ENCODE measurements at regions not wholly inside any gene's neighbourhood (a gene's known extent, or its start where the extent isn't known, plus 50 kb on each side); places are given as distances from the start of the nearest gene placed in this dataset.

- Histone ChIP-seq H3K27ac (ENCODE audit: low read depth, low read length) (no peak overlapping the region), H3K9me3 (ENCODE audit: control insufficient read depth, low read length) (peaks cover 16% of the 10 kb centered on the region), H3K27me3 (ENCODE audit: control insufficient read depth, insufficient read depth, low read length, poor library complexity, severe bottlenecking) (no peaks in the 10 kb centered on the region), H3K4me1 (ENCODE audit: control insufficient read depth, insufficient read depth, low read length) (peaks cover 11% of the 10 kb centered on the region), H3K4me3 (ENCODE audit: low read length) (no peak overlapping the region), H3K36me3 (ENCODE audit: control insufficient read depth, insufficient read depth, low read length) (no peaks in the 10 kb centered on the region), H3K9ac (ENCODE audit: extremely low read depth, low read length, poor library complexity, severe bottlenecking) (no peak overlapping the region)
- no peaks in the 10 kb centered on the region for H3K36me3 Mint-ChIP-seq (ENCODE audit: low read depth)
- peaks cover 18% of the 10 kb centered on the region for H3K9me3 Mint-ChIP-seq
- TF ChIP-seq CTCF (conservative IDR thresholded peaks at IDR 0.05): no peak
- DNase-seq: no peak
- H3K4me1 Mint-ChIP-seq: no peaks in the 10 kb centered on the region
- no peak overlapping the region for H3K27ac Mint-ChIP-seq
- 80 to 90% methylated on average over 1 to 2 of the region's 2 CpGs for WGBS, 2 experiments (ENCODE audit: insufficient coverage in 1 of 2, insufficient read length in 1 of 2)
- peaks cover 4% of the 10 kb centered on the region for H3K27me3 Mint-ChIP-seq (ENCODE audit: insufficient read depth)
- no peak overlapping the region for H3K4me3 Mint-ChIP-seq
Measured at GRCh38 chr11:123330948-123331347, 99.1 kb upstream of the GRAMD1B start.

DNA sequence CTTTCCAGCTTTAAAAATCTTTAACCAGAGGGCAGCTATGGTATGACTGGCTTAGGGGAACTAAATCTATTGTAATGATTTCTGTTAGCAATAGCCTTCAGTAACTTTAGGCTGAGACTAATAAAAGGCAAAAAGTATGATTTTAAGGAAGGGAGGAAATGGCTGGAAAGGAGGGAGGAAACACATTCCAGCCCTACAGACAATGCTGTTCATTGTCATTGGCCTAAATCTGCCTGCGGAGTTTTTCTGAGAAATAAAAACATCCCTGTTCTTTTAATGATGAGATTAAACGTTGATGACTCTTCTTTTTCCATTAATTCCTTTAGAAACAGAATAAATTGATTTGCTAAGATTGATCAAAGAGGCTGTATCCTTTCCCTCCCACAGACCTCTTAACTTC is 99.6 kb upstream of the GRAMD1B start:
- Histone ChIP-seq H3K27me3 (ENCODE audit: control insufficient read depth, insufficient read depth, low read length, poor library complexity, severe bottlenecking) (no peaks in the 10 kb centered on the region), H3K4me3 (ENCODE audit: low read length) (no peak overlapping the region), H3K9ac (ENCODE audit: extremely low read depth, low read length, poor library complexity, severe bottlenecking) (no peak overlapping the region), H3K4me1 (ENCODE audit: control insufficient read depth, insufficient read depth, low read length) (peaks cover 11% of the 10 kb centered on the region), H3K9me3 (ENCODE audit: control insufficient read depth, low read length) (peaks cover 14% of the 10 kb centered on the region), H3K27ac (ENCODE audit: low read depth, low read length) (no peak overlapping the region), H3K36me3 (ENCODE audit: control insufficient read depth, insufficient read depth, low read length) (no peaks in the 10 kb centered on the region)
- Mint-ChIP-seq H3K4me3 (no peak overlapping the region), H3K4me1 (no peaks in the 10 kb centered on the region), H3K36me3 (ENCODE audit: low read depth) (no peaks in the 10 kb centered on the region), H3K27ac (no peak overlapping the region), H3K27me3 (ENCODE audit: insufficient read depth) (peaks cover 4% of the 10 kb centered on the region), H3K9me3 (peaks cover 15% of the 10 kb centered on the region)
- TF ChIP-seq CTCF (conservative IDR thresholded peaks at IDR 0.05): no peak
- 96% methylated on average over 2 of the region's 2 CpGs; no CpG with 5 or more reads in 1 of the 2 experiments for WGBS, 2 experiments (ENCODE audit: insufficient coverage in 1 of 2, insufficient read length in 1 of 2)
- no peak for DNase-seq

- Mint-ChIP-seq H3K4me1 (no peaks in the 10 kb centered on the region), H3K4me3 (no peak overlapping the region), H3K27ac (no peak overlapping the region), H3K27me3 (ENCODE audit: insufficient read depth) (peaks cover 4% of the 10 kb centered on the region), H3K36me3 (ENCODE audit: low read depth) (no peaks in the 10 kb centered on the region), H3K9me3 (peaks cover 12% of the 10 kb centered on the region)
- Histone ChIP-seq H3K4me3 (ENCODE audit: low read length) (no peak overlapping the region), H3K36me3 (ENCODE audit: control insufficient read depth, insufficient read depth, low read length) (no peaks in the 10 kb centered on the region), H3K27me3 (ENCODE audit: control insufficient read depth, insufficient read depth, low read length, poor library complexity, severe bottlenecking) (no peaks in the 10 kb centered on the region), H3K9me3 (ENCODE audit: control insufficient read depth, low read length) (peaks cover 10% of the 10 kb centered on the region), H3K4me1 (ENCODE audit: control insufficient read depth, insufficient read depth, low read length) (peaks cover 11% of the 10 kb centered on the region), H3K9ac (ENCODE audit: extremely low read depth, low read length, poor library complexity, severe bottlenecking) (no peak overlapping the region), H3K27ac (ENCODE audit: low read depth, low read length) (no peak overlapping the region)
- WGBS, 2 experiments (ENCODE audit: insufficient coverage in 1 of 2, insufficient read length in 1 of 2): 77 to 92% methylated on average over 3 of the region's 4 CpGs
- no peak for DNase-seq
- TF ChIP-seq CTCF (conservative IDR thresholded peaks at IDR 0.05): no peak
Measured at GRCh38 chr11:123330071-123330470, 100.0 kb upstream of the GRAMD1B start.

All from endodermal cell (in vitro differentiated cells).